Activated CD4-positive, alpha-beta memory T cell treated with anti-CD3 and anti-CD28 coated beads for 36 hours (primary cell): ENCODE measurements at regions not wholly inside any gene's neighbourhood (a gene's known extent, or its start where the extent isn't known, plus 50 kb on each side); places are given as distances from the start of the nearest gene placed in this dataset.

Experiments used
- CTCF ChIA-PET: fragments of 350-600 bp; sonication (Branson Sonifier 250); formaldehyde crosslinking; loops from one replicate; lab custom pipeline; 2021; ENCODE audit warnings: antibody characterized with exemption, inconsistent platforms; lab: Charles Lee
- POLR2A ChIA-PET: fragments of 350-600 bp; sonication (Branson Sonifier 250); formaldehyde crosslinking; loops from one replicate; lab custom pipeline; 2021; ENCODE audit warnings: antibody characterized with exemption; lab: Charles Lee
- DNase-seq: peaks from one replicate; pipeline ENCODE4 v3.0.0-alpha.2; 2020
- H3K27ac Mint-ChIP-seq: one replicate; pipeline ENCODE4 v1.8.0; 2021; ENCODE audit warnings: mixed read lengths
- H3K27me3 Mint-ChIP-seq: one replicate; pipeline ENCODE4 v1.8.0; 2021; ENCODE audit warnings: mixed read lengths
- H3K36me3 Mint-ChIP-seq: one replicate; pipeline ENCODE4 v1.8.0; 2021; ENCODE audit warnings: mixed read lengths
- H3K4me1 Mint-ChIP-seq: one replicate; pipeline ENCODE4 v1.8.0; 2021; ENCODE audit warnings: low read depth, mixed read lengths
- H3K4me3 Mint-ChIP-seq: one replicate; pipeline ENCODE4 v1.8.0; 2021; ENCODE audit warnings: mild to moderate bottlenecking, mixed read lengths
- H3K9me3 Mint-ChIP-seq: one replicate; pipeline ENCODE4 v1.8.0; 2021; ENCODE audit warnings: mixed read lengths
- intact Hi-C: fragments of 100-400 bp; cut with micrococcal nuclease; formaldehyde crosslinking; loops from one replicate; pipeline ENCODE4 v1.15.1; 2023

GRCh38 chr2:186991766-186992417 is 142.9 kb upstream of the ZSWIM2 start:
- intact Hi-C loops = no loop called here
- ChIA-PET CTCF (no interaction called here), POLR2A (no interaction called here)
- Mint-ChIP-seq H3K36me3 (no peaks in the 10 kb centered on the region), H3K27me3 (no peaks in the 10 kb centered on the region), H3K4me1 (no peaks in the 10 kb centered on the region), H3K4me3 (no peak overlapping the region), H3K27ac (no peak overlapping the region), H3K9me3 (peaks cover 4% of the 10 kb centered on the region)
- no peak for DNase-seq

GRCh38 chr2:186984966-186985365 is 136.0 kb upstream of the ZSWIM2 start:
- Mint-ChIP-seq H3K27ac (no peak overlapping the region), H3K4me3 (no peak overlapping the region), H3K4me1 (no peaks in the 10 kb centered on the region), H3K36me3 (no peaks in the 10 kb centered on the region), H3K27me3 (no peaks in the 10 kb centered on the region), H3K9me3 (peaks cover 4% of the 10 kb centered on the region)
- CTCF ChIA-PET = no interaction called here
- intact Hi-C loops = no loop called here
- POLR2A ChIA-PET = no interaction called here
- no peak for DNase-seq

- ChIA-PET POLR2A (no interaction called here), CTCF (no interaction called here)
- Mint-ChIP-seq H3K4me1 (no peaks in the 10 kb centered on the region), H3K36me3 (no peaks in the 10 kb centered on the region), H3K9me3 (peaks cover 4% of the 10 kb centered on the region), H3K27me3 (no peaks in the 10 kb centered on the region), H3K27ac (no peak overlapping the region), H3K4me3 (no peak overlapping the region)
- intact Hi-C loops = no loop called here
- no peak for DNase-seq
Observed at GRCh38 chr2:186984481-186984880, 135.5 kb upstream of the ZSWIM2 start.

GRCh38 chr2:186980787-186981550 is 132.0 kb upstream of the ZSWIM2 start:
- Mint-ChIP-seq H3K27ac (no peak overlapping the region), H3K4me3 (no peak overlapping the region), H3K27me3 (no peaks in the 10 kb centered on the region), H3K9me3 (no peaks in the 10 kb centered on the region), H3K4me1 (no peaks in the 10 kb centered on the region), H3K36me3 (no peaks in the 10 kb centered on the region)
- intact Hi-C loops = no loop called here
- POLR2A ChIA-PET = no interaction called here
- no peak for DNase-seq
- CTCF ChIA-PET = no interaction called here

GRCh38 chr2:186980117-186980442 is 131.1 kb upstream of the ZSWIM2 start:
- H3K27ac Mint-ChIP-seq = no peak overlapping the region
- H3K36me3 Mint-ChIP-seq = no peaks in the 10 kb centered on the region
- H3K4me1 Mint-ChIP-seq = no peaks in the 10 kb centered on the region

GRCh38 chr2:186979439-186980116 is 130.6 kb upstream of the ZSWIM2 start:
- no peak for DNase-seq
- intact Hi-C loops = no loop called here
- Mint-ChIP-seq H3K27ac (no peak overlapping the region), H3K4me3 (no peak overlapping the region), H3K4me1 (no peaks in the 10 kb centered on the region), H3K9me3 (no peaks in the 10 kb centered on the region), H3K27me3 (no peaks in the 10 kb centered on the region), H3K36me3 (no peaks in the 10 kb centered on the region)
- ChIA-PET CTCF (no interaction called here), POLR2A (no interaction called here)

More at GRCh38 chr2:186980117-186980442, 131.1 kb upstream of the ZSWIM2 start:
- POLR2A ChIA-PET = no interaction called here
- intact Hi-C loops = no loop called here
- DNase-seq = no peak
- H3K27me3 Mint-ChIP-seq = no peaks in the 10 kb centered on the region
- no peaks in the 10 kb centered on the region for H3K9me3 Mint-ChIP-seq
- CTCF ChIA-PET = no interaction called here
- no peak overlapping the region for H3K4me3 Mint-ChIP-seq

- Mint-ChIP-seq H3K9me3 (no peaks in the 10 kb centered on the region), H3K36me3 (no peaks in the 10 kb centered on the region), H3K4me3 (no peak overlapping the region), H3K27me3 (no peaks in the 10 kb centered on the region), H3K4me1 (no peaks in the 10 kb centered on the region), H3K27ac (no peak overlapping the region)
- DNase-seq = no peak
- intact Hi-C loops = no loop called here
- POLR2A ChIA-PET = no interaction called here
- CTCF ChIA-PET = no interaction called here
Observed at GRCh38 chr2:186977433-186978045, 128.6 kb upstream of the ZSWIM2 start.

GRCh38 chr2:186976329-186976728 is 127.4 kb upstream of the ZSWIM2 start:
- no peak overlapping the region for H3K27ac Mint-ChIP-seq
- no peak overlapping the region for H3K4me3 Mint-ChIP-seq
- DNase-seq = no peak
- no peaks in the 10 kb centered on the region for H3K4me1 Mint-ChIP-seq
- H3K36me3 Mint-ChIP-seq = no peaks in the 10 kb centered on the region
- no peaks in the 10 kb centered on the region for H3K9me3 Mint-ChIP-seq
- intact Hi-C loops = no loop called here
- H3K27me3 Mint-ChIP-seq = no peaks in the 10 kb centered on the region
- ChIA-PET POLR2A (no interaction called here), CTCF (no interaction called here)

- Mint-ChIP-seq H3K36me3 (no peaks in the 10 kb centered on the region), H3K27me3 (no peaks in the 10 kb centered on the region), H3K9me3 (no peaks in the 10 kb centered on the region), H3K4me1 (no peaks in the 10 kb centered on the region), H3K27ac (no peak overlapping the region), H3K4me3 (no peak overlapping the region)
- POLR2A ChIA-PET = no interaction called here
- CTCF ChIA-PET = no interaction called here
- DNase-seq = no peak
- intact Hi-C loops = no loop called here
Observed at GRCh38 chr2:186972281-186972970, 123.5 kb upstream of the ZSWIM2 start.

- Mint-ChIP-seq H3K27me3 (no peaks in the 10 kb centered on the region), H3K36me3 (no peaks in the 10 kb centered on the region), H3K27ac (no peak overlapping the region), H3K4me1 (no peaks in the 10 kb centered on the region), H3K4me3 (no peak overlapping the region), H3K9me3 (no peaks in the 10 kb centered on the region)
- intact Hi-C loops = no loop called here
- DNase-seq = no peak
- POLR2A ChIA-PET = no interaction called here
- CTCF ChIA-PET = no interaction called here
Observed at GRCh38 chr2:186968277-186968676, 119.3 kb upstream of the ZSWIM2 start.

GRCh38 chr2:186966015-186966414 is 117.0 kb upstream of the ZSWIM2 start:
- DNase-seq = no peak
- Mint-ChIP-seq H3K36me3 (no peaks in the 10 kb centered on the region), H3K9me3 (no peaks in the 10 kb centered on the region), H3K4me3 (no peak overlapping the region), H3K4me1 (no peaks in the 10 kb centered on the region), H3K27me3 (no peaks in the 10 kb centered on the region), H3K27ac (no peak overlapping the region)
- intact Hi-C loops = no loop called here
- ChIA-PET POLR2A (no interaction called here), CTCF (no interaction called here)

GRCh38 chr2:186962085-186962747 is 113.2 kb upstream of the ZSWIM2 start:
- no peak overlapping the region for H3K4me3 Mint-ChIP-seq
- no peaks in the 10 kb centered on the region for H3K4me1 Mint-ChIP-seq
- intact Hi-C loops = no loop called here
- no peak overlapping the region for H3K27ac Mint-ChIP-seq
- no peaks in the 10 kb centered on the region for H3K36me3 Mint-ChIP-seq
- H3K27me3 Mint-ChIP-seq = no peaks in the 10 kb centered on the region
- POLR2A ChIA-PET = no interaction called here
- CTCF ChIA-PET = no interaction called here
- DNase-seq = no peak
- H3K9me3 Mint-ChIP-seq = no peaks in the 10 kb centered on the region
